LNCaP clone FGC (cell line): ENCODE measurements at regions not wholly inside any gene's neighbourhood (a gene's known extent, or its start where the extent isn't known, plus 50 kb on each side); places are given as distances from the start of the nearest gene placed in this dataset.
"Not testable (repeated sequence)": the region's sequence is repeated elsewhere in the genome, so short reads cannot be mapped to it uniquely, and the experiment has no call there.

Experiments
- DNase-seq: peaks from one replicate; pipeline ENCODE4 v3.0.0-alpha.2; 2011; ENCODE audit warnings: low read depth
- H3K4me3 ChIP-seq: 2 replicates; pipeline ENCODE4 v1.5.1; 2011; ENCODE audit warnings: mild to moderate bottlenecking, low read depth, low read length, control low read depth
- TF ChIP-seq, protein P1 (sequence below): IDR thresholded peaks from 2 replicates; pipeline ENCODE4 v1.5.1; 2012; ENCODE audit warnings: mild to moderate bottlenecking; ENCODE audit not compliant: control insufficient read depth, insufficient read depth; ENCODE audit errors: extremely low read depth

- no peak for DNase-seq
- TF ChIP-seq, protein P1, sequence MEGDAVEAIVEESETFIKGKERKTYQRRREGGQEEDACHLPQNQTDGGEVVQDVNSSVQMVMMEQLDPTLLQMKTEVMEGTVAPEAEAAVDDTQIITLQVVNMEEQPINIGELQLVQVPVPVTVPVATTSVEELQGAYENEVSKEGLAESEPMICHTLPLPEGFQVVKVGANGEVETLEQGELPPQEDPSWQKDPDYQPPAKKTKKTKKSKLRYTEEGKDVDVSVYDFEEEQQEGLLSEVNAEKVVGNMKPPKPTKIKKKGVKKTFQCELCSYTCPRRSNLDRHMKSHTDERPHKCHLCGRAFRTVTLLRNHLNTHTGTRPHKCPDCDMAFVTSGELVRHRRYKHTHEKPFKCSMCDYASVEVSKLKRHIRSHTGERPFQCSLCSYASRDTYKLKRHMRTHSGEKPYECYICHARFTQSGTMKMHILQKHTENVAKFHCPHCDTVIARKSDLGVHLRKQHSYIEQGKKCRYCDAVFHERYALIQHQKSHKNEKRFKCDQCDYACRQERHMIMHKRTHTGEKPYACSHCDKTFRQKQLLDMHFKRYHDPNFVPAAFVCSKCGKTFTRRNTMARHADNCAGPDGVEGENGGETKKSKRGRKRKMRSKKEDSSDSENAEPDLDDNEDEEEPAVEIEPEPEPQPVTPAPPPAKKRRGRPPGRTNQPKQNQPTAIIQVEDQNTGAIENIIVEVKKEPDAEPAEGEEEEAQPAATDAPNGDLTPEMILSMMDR, result no peak
- no peak overlapping the region for H3K4me3 ChIP-seq
Measured at GRCh38 chr15:95760508-95760907, 570.0 kb upstream of the NR2F2 start.

DNA sequence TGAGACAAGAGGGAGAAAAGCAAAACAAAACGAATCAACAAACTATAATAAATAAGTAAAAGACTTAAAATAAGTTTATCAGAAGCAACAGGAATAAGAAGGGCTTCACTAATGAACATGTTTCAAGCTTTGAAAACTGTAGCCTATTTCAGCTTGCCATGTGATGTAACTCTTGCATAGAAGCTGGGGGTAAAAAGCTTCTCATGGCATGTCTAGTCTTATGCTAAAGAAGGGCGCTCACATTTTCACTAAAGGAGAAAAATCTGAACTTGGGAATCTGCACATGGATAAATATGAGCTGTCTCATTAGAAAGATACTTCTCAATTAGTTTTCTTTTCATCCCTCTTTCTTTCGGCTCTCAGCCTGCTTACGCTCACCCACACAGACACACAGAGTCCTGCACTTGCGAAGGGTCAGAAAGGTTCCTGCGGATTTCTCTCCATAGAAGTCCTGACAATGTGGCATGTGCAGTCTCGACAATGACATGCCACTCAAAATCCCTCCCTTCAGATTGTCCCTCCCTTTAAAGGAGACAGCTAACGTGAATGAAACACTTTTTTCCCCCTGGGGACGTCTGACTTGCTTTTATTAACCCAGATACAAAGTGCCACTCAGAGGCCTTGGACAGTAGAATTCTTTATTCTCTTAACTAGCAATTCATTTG, 568.9 kb upstream of the NR2F2 start:
- DNase-seq, result no peak
- TF ChIP-seq, protein P1, result no peak

DNA sequence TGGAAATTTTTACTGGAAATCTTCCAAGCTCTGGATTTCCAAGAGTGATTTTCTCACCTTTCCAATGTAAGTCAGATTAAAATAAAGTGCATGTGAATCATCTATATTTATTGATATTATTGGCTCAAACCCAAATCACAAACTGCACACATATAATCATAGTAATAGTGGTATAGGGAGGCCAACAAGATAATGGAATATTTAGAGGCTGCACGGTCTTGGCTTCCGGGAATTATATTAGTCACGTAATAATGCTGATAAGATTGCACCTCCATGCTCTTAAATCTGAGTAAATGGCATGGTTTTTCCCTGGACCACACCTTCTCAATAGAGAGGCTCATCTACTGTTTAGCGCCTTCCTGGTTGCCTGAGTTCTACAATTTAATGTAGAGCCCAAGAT, 567.1 kb upstream of the NR2F2 start:
- no peak for DNase-seq
- H3K4me3 ChIP-seq, result no peak overlapping the region
- TF ChIP-seq, protein P1, result no peak

More for the DNA sequence above, 568.9 kb upstream of the NR2F2 start:
- no peak overlapping the region for H3K4me3 ChIP-seq

- TF ChIP-seq, protein P1, result no peak
- no peak for DNase-seq
- no peak overlapping the region for H3K4me3 ChIP-seq
Measured at GRCh38 chr15:95765161-95765560, 565.3 kb upstream of the NR2F2 start.

GRCh38 chr15:95770196-95770595, 560.3 kb upstream of the NR2F2 start:
- DNase-seq, result no peak
- TF ChIP-seq, protein P1, result no peak
- no peak overlapping the region for H3K4me3 ChIP-seq

- TF ChIP-seq, protein P1, result no peak
- peak; percentile 69 for DNase-seq
- no peak overlapping the region for H3K4me3 ChIP-seq
Measured at GRCh38 chr15:95772982-95773381, 557.5 kb upstream of the NR2F2 start.

DNA sequence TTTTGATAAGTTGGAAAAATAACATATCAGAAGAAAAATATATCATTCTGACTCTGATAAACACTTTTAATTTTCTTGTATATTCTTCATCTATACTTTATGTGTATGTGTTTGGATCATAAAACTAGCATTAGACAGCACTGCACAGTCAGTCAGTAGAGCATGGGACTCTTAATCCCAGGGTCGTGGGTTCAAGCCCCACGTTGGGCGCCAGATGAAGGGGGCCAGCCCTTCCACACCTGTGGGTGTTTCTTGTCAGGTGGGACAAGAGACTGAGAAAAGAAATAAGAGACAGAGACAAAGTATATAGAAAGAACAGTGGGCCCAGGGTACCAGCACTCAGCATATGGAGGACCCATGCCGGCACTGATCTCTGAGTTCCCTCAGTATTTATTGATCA, 546.0 kb upstream of the NR2F2 start:
- no peak overlapping the region for H3K4me3 ChIP-seq
- DNase-seq, result no peak
- TF ChIP-seq, protein P1, result no peak

GRCh38 chr15:95785276-95785675, 545.2 kb upstream of the NR2F2 start:
- not testable (repeated sequence) for DNase-seq, H3K4me3 ChIP-seq
